ENCODE measurements at regions not wholly inside any gene's neighbourhood (a gene's known extent, or its start where the extent isn't known, plus 50 kb on each side); places are given as distances from the start of the nearest gene placed in this dataset.

GRCh38 chr7:96579119-96579518, 130.5 kb downstream of the SEM1 start:
- no peak for FAIRE-seq
- intact Hi-C loops (cut with micrococcal nuclease; ENCODE audit: unreplicated experiment), result no loop called here

GRCh38 chr7:96578606-96579005, 131.0 kb downstream of the SEM1 start:
- no TSS peak for BruUV-seq (replicated peaks)
- ChIA-PET SMC1A (ENCODE audit: uncharacterized antibody, unreplicated experiment) (no interaction called here), RAD21 (ENCODE audit: unreplicated experiment) (no interaction called here), POLR2A (no interaction called here), CTCF (no interaction called here)
- Histone ChIP-seq H4K20me1 (ENCODE audit: control insufficient read depth, insufficient read depth) (no peaks in the 10 kb centered on the region), H3K4me1 (ENCODE audit: control insufficient read depth, insufficient read depth, low read length) (no peaks in the 10 kb centered on the region), H3K79me2 (ENCODE audit: control insufficient read depth, insufficient read depth, low read length) (no peaks in the 10 kb centered on the region), H3K27me3 (replicated peaks in 1 of 2; ENCODE audit: control insufficient read depth in 2 of 2, insufficient read depth in 2 of 2, low read length in 1 of 2) (no peaks in the 10 kb centered on the region), H2AFZ (ENCODE audit: control insufficient read depth, low read depth, low read length) (no peak overlapping the region), H3K9me3 (replicated peaks; ENCODE audit: control insufficient read depth, insufficient read depth, low read length) (no peaks in the 10 kb centered on the region), H3K4me2 (ENCODE audit: control insufficient read depth, insufficient read depth) (no peak overlapping the region), H3K27ac (ENCODE audit: control insufficient read depth, insufficient read depth) (no peak overlapping the region), H3K36me3 (ENCODE audit: control insufficient read depth in 2 of 2, insufficient read depth in 2 of 2, low read length in 1 of 2) (no peaks in the 10 kb centered on the region), H3K4me3 (no peak overlapping the region), H3K9ac (ENCODE audit: control insufficient read depth, insufficient read depth, low read length) (no peak overlapping the region)
- FAIRE-seq, result no peak
- no peak for DNase-seq (ENCODE audit: low read depth, low spot score)
- intact Hi-C loops (cut with micrococcal nuclease; ENCODE audit: unreplicated experiment) (no loop called here), in situ Hi-C loops (cut with MboI) (no loop called here)
- ATAC-seq, result no peak
- TF ChIP-seq BHLHE40 (IDR thresholded peaks at IDR 0.05; ENCODE audit: borderline replicate concordance in 1 of 2, low read depth in 2 of 2, low read length in 1 of 2) (no peak), TCF3 (IDR thresholded peaks at IDR 0.05; ENCODE audit: borderline replicate concordance, insufficient read depth, low read depth, low read length) (no peak), NRF1 (conservative IDR thresholded peaks at IDR 0.05; ENCODE audit: low read depth, low read length) (no peak), ZBTB33 (IDR thresholded peaks at IDR 0.05) (no peak), RELA (IDR thresholded peaks at IDR 0.05; ENCODE audit: borderline replicate concordance, partially characterized antibody) (no peak), RUNX3 (IDR thresholded peaks at IDR 0.05; ENCODE audit: low read length) (no peak), MEF2A (IDR thresholded peaks at IDR 0.05; ENCODE audit: insufficient read depth, low read depth, low read length) (no peak)
- TF ChIP-seq, protein P1, sequence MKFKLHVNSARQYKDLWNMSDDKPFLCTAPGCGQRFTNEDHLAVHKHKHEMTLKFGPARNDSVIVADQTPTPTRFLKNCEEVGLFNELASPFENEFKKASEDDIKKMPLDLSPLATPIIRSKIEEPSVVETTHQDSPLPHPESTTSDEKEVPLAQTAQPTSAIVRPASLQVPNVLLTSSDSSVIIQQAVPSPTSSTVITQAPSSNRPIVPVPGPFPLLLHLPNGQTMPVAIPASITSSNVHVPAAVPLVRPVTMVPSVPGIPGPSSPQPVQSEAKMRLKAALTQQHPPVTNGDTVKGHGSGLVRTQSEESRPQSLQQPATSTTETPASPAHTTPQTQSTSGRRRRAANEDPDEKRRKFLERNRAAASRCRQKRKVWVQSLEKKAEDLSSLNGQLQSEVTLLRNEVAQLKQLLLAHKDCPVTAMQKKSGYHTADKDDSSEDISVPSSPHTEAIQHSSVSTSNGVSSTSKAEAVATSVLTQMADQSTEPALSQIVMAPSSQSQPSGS (IDR thresholded peaks at IDR 0.05; ENCODE audit: low read length), result no peak

More at GRCh38 chr7:96579119-96579518, 130.5 kb downstream of the SEM1 start:
- Histone ChIP-seq H2AFZ (ENCODE audit: control insufficient read depth, low read depth, low read length) (no peak overlapping the region), H3K4me3 (no peak overlapping the region), H3K27me3 (replicated peaks in 1 of 2; ENCODE audit: control insufficient read depth in 2 of 2, insufficient read depth in 2 of 2, low read length in 1 of 2) (no peaks in the 10 kb centered on the region), H3K36me3 (ENCODE audit: control insufficient read depth in 2 of 2, insufficient read depth in 2 of 2, low read length in 1 of 2) (no peaks in the 10 kb centered on the region), H3K9ac (ENCODE audit: control insufficient read depth, insufficient read depth, low read length) (no peak overlapping the region), H3K27ac (ENCODE audit: control insufficient read depth, insufficient read depth) (no peak overlapping the region), H3K4me2 (ENCODE audit: control insufficient read depth, insufficient read depth) (no peak overlapping the region), H4K20me1 (ENCODE audit: control insufficient read depth, insufficient read depth) (no peaks in the 10 kb centered on the region), H3K9me3 (replicated peaks; ENCODE audit: control insufficient read depth, insufficient read depth, low read length) (no peaks in the 10 kb centered on the region), H3K79me2 (ENCODE audit: control insufficient read depth, insufficient read depth, low read length) (no peaks in the 10 kb centered on the region), H3K4me1 (ENCODE audit: control insufficient read depth, insufficient read depth, low read length) (no peaks in the 10 kb centered on the region)
- SMC1A ChIA-PET (ENCODE audit: uncharacterized antibody, unreplicated experiment), result no interaction called here
- in situ Hi-C loops (cut with MboI), result no loop called here
- RAD21 ChIA-PET (ENCODE audit: unreplicated experiment), result no interaction called here
- DNase-seq (ENCODE audit: low read depth, low spot score), result no peak
- TF ChIP-seq JUNB (IDR thresholded peaks at IDR 0.05) (no peak), HDAC6 (IDR thresholded peaks at IDR 0.05; ENCODE audit: unreplicated experiment) (no peak), EGR1 (IDR thresholded peaks at IDR 0.05; ENCODE audit: borderline replicate concordance in 1 of 2, low read depth in 2 of 2, low read length in 2 of 2) (no peak), CEBPB (IDR thresholded peaks at IDR 0.05; ENCODE audit: borderline replicate concordance in 1 of 2, low read depth in 2 of 2, low read length in 2 of 2) (no peak), ZSCAN29 (IDR thresholded peaks at IDR 0.05) (no peak), FOS (IDR thresholded peaks at IDR 0.05; ENCODE audit: borderline replicate concordance, extremely low read depth, insufficient read length) (no peak), BRCA1 (IDR thresholded peaks at IDR 0.05; ENCODE audit: low read depth, low read length) (no peak), MTA3 (IDR thresholded peaks at IDR 0.05; ENCODE audit: borderline replicate concordance, low read length) (no peak)
- POLR2A ChIA-PET, result no interaction called here
- no TSS peak for BruUV-seq (replicated peaks)
- CTCF ChIA-PET, result no interaction called here
- ATAC-seq, result no peak

All from GM12878 (cell line).